HG03520 (cell line): ENCODE measurements at regions not wholly inside any gene's neighbourhood (a gene's known extent, or its start where the extent isn't known, plus 50 kb on each side); places are given as distances from the start of the nearest gene placed in this dataset.
A peak's percentile ranks its signal among the peaks of the same experiment; 100 is the strongest.

ENCODE experiments used
- ATAC-seq: cut with Tn5 transposase; IDR thresholded peaks from one replicate; pipeline ENCODE4 v1.9.1; 2021; ENCODE audit warnings: mild to moderate bottlenecking, moderate library complexity; ENCODE audit not compliant: unreplicated experiment

DNA sequence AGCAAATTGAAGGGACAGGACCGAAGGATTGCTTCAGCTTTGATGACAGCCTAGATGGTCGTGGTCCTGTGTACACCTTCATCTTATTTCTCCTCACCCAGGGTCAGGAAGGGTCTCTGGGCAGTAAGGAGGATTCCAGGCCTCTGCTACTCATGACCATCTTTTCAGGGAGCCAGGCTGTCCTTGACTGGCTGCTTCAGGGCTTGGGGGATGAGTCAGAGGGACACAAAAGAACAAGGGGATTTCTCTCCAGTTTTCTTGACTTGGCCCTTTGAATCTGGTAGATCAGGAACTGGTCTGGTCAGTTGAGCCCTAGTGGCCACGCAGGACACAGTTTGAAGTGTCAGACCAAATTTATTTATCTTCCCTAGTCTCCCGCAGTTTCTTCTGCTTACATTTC is 402.1 kb upstream of the CHD6 start:
- ATAC-seq: no peak

- ATAC-seq: no peak
These were observed 400.8 kb upstream of the CHD6 start for GRCh38 chr20:42018979-42019378.

DNA sequence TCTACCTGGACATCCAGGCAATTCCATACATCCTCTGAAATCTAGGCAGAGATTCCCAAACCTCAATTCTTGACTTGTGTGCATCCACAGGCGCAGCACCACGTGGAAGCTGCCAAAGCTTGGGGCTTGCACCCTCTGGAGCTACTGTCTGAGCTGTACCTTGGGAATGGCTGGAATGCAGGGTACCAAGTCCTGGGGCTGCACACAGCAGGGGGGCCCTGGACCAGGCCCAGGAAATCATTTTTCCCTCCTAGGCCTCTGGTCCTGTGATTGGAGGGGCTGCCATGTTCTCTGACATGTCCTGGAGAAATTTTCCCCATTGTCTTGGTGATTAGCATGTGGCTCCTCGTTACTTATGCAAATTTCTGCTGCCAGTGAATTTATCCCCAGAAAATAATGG is 391.9 kb upstream of the CHD6 start:
- ATAC-seq: no peak

- no peak for ATAC-seq
These were observed 389.1 kb upstream of the CHD6 start for GRCh38 chr20:42007251-42007650.

GRCh38 chr20:42005211-42005610 is 387.0 kb upstream of the CHD6 start:
- ATAC-seq: no peak

DNA sequence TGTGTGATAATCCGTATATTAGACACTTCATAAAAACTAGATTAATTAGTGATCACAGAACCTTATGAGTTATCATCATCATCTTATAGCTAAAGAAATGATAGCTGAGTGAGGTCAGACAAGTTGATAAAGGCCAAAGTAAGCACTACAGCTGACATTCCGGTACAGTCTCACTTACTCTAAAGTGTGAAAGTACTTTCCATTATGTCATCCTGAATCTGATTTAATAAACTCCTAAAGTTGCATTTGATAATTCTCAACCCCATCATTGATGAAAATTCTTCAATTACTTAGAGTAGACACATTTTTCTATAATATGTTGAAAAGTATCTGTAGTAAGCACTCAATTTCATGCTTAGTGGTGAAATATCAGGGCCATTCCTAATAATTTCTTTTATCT is 385.2 kb upstream of the CHD6 start:
- no peak for ATAC-seq

GRCh38 chr20:41998539-41999341 is 380.6 kb upstream of the CHD6 start:
- no peak for ATAC-seq

DNA sequence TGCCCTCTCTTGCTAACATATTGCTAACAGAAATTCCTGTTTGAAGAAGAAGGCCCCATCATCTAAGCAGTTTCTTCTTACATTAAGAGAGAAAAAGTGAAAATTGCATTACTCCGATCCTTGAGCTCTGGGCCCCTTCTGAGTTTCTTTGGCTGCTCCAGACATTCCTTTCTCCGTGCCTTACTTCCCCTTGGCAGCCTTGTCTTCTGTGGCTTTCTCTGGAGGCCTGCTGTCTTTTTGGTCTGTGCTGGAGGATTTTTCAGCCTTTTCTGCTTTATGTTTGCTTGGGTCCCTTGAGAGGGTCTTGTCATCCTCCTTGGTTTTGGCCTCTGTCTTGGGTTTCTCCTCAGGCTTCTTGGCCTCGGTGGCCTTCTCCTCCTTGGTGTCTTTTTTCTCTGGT is 378.8 kb upstream of the CHD6 start:
- ATAC-seq: no peak

DNA sequence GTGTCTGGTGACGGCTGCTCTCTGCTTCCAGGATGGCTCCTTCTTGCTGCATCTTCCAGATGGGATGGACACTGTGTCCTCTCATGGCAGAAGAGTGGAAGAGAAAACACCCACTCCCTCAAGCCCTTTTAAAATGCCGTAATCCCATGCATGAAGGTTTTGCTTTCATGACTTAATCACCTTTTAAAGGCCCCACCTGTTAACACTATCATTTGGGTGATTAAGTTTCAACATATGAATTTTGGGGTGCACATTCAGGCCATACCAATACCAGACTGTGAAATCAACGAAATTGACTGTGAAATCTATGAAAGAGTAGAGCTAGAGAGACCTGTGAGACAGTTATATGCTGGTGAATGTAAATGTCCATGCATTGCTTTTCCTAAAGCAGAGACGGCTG is 374.3 kb upstream of the CHD6 start:
- no peak for ATAC-seq

DNA sequence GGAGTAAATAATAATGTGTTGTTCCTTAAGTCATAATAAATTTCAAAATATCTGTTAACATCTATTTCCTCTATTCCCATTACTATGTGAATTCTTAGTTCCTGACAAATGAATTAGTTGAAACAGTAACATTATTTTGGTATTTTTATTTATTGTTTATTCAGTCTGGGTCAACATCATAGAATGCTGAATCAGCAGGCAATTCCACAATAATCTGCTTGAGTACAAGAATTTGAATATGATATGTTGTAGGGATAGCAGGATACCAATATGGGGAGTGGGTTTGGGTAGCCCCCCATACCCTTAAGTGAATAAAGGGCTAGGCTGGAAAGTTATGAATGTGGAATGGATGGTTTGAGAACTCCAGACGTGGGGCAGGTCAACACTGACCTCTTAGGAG is 373.2 kb upstream of the CHD6 start:
- ATAC-seq: no peak

DNA sequence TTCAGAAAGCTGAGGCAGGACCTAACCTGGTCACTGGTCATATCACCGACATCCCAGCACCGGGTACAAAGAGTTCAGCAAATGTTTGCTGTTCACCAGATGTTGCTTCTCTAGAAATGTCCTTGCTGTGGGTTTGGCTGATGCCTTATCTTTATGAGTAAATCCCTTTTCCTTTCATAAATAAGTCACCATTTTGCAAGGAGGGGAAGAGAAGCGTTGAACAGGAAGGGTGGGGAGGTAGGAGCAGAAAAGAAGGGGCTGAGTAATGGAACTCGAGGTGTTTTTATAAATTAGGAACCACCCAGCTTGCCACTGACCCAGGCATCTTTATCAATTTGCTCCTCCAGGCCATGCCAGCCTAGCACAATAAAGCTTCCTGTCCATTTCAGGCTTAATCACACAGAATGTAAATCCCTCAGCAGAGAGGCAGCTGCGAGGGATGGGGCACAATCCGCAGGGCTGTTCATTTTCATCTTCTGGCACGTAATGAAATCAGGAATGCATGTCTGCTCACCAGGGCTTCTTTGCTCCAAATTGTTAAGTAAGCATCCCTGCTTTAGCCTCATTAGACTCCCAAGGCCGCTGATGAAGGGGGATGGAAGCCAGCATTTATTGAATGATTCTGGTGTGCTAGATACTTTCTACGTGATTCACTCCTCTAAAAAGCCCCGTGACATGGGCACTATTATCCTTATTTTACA is 371.9 kb upstream of the CHD6 start:
- no peak for ATAC-seq

GRCh38 chr20:41989039-41989679 is 371.0 kb upstream of the CHD6 start:
- ATAC-seq: no peak

GRCh38 chr20:41984031-41984430 is 365.9 kb upstream of the CHD6 start:
- peak; percentile 48 for ATAC-seq

DNA sequence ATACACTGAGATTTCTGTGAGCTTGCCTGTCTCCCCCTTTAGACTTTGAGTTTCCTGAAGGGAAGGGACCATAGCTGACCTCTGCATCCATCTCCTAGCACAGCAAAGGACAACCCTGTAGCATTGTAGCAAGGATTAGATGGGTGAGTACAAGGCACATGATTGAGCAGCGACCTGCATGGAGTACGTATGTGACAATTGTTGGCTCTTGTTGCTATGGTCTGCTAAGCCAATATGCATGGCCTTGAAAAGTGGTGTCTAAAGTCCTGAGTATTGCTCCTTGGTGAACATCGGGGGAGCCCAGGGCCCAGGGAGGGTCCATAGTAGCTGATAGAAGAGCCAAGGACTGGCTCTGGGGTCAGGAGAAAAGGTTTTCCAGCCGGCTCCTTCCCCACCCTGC is 365.0 kb upstream of the CHD6 start:
- no peak for ATAC-seq

- no peak for ATAC-seq
These were observed 363.6 kb upstream of the CHD6 start for GRCh38 chr20:41981746-41982145.

DNA sequence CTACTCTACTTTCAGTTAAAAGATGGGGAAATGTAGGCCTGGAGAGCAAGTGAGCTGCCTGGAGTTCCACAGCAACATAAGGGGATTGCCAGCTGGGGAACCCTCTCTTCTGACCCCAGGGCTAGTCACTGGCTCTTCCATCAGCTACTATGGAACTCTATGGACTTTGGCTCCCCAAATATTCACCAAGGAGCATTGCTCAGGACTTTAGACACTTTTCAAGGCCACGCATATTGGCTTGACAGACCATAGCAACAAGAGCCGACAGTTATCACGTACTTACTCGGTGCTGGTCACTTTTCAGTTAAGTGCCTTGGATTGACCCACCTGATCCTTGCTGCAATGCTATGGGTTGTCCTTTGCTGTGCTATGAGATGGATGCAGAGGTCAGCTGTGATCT is 360.7 kb upstream of the CHD6 start:
- no peak for ATAC-seq

DNA sequence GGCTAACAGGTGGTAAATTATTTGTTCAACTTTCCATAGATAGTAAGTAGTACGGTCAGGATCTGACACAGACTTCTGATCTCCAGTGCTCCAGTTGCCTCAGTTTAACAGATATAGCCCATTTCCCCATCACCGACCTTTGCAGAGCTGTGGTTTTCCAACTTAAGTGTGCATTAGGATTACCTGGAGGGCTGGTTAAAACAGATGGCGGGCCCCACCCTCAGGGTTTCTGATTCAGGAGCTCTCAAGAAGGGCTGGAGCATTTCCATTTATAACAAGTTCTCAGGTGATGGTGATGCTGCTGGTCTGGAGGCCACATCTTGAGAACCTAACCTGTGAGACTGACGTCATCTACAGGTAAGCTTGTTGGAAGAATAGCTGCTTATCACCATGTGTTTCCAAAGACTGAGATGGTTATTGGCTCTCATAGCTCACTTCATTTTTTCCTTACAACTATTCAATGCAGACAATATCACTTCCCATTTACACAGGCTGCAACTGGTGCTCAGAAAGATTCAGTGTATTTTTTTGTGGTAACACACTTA is 360.1 kb upstream of the CHD6 start:
- ATAC-seq: no peak

DNA sequence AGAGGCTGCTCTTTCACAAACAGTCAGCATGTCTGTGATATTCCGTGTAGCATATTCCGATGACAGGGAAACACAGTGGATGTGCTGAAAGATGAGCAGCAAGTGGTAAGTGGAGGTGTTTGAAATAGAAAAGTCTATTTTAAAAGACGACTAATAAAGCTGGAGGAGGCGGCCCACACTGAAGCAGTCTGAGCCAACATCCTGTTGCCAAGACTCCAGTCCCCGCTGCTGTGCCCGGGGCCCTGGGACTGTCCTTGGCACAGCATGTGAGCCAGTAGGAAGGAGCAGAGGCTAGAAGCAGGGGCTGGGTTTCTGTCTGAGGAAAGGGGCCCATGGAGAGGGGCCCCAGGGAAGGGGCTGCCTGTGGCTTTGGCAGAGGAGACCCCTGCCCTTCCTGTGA is 351.5 kb upstream of the CHD6 start:
- no peak for ATAC-seq

DNA sequence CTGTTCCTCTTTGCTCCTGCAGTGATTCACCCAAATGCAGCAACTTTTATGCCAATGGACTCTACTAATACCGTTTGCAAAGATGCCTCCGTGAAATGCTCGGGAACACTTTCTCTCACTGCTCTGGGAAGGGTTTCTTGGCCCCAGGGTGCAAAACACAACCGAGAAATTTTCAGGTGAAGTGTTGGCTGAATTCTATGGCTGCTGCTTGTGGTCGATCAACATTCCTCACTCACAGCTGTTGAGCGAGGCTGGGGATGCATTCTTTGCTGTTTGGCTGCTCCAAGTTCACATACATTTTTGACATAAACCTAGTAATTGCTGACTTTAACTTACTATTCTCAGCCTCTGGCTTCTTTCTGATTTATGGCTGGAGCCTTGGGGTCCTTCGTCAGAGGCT is 342.0 kb upstream of the CHD6 start:
- no peak for ATAC-seq

DNA sequence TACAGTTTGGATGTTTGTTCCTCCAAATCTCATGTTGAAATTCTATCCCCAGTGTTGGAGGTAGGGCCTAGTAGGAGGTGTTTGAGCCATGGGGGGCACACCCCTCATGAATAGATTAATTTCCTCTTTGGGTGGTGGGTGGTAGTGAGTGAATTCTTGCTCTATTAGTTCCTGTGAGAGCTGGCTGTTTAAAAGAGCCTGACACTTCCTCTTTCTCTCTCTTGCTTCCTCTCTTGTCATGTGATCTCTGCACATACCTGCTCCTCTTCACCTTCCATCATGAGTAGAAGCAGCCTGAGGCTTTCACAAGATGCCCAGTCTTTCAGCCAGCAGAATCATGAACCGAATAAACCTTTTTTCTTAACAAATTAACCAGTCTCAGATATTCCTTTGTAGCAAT is 340.2 kb upstream of the CHD6 start:
- no peak for ATAC-seq

DNA sequence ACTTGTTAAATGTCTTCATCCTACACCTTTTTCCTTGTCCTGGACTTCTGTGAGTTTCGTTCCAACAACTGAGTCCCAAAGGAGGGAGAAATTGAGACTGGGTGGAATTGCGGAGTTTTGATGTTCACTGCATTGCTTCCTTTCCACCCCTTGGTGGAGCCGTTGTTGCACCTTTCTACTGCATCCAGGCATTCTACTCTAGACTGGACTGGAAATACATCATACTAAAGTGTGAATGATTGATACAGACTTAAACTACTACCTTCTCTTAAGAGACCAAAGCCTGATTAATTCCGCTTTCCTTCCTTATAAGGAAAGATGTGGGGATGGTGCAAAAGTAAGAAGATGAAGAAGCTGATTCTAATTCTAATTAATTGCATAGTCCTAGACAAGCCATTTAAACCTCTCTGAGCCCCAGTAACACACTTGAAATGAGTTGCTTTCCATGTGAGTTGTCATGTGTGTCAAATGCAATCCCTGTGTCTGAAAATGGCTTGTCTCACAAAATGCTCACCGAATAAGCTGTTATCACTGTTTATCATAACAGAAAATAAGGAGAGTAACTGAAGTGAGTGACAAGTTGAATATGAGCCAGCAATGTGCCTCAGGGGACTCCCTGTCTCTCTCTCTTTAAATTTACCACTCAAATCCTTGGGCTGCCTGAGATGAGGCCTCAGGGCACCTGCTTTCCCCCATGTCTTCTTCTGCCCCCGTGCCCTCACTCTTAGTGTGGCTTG is 338.3 kb upstream of the CHD6 start:
- ATAC-seq: no peak
